GM21447 (cell line): ENCODE measurements at regions not wholly inside any gene's neighbourhood (a gene's known extent, or its start where the extent isn't known, plus 50 kb on each side); places are given as distances from the start of the nearest gene placed in this dataset.
A peak's percentile ranks its signal among the peaks of the same experiment; 100 is the strongest.
"Not testable (repeated sequence)": the region's sequence is repeated elsewhere in the genome, so short reads cannot be mapped to it uniquely, and the experiment has no call there.

ENCODE experiments used
- ATAC-seq: cut with Tn5 transposase; IDR thresholded peaks from one replicate; pipeline ENCODE4 v1.9.1; 2021; ENCODE audit not compliant: unreplicated experiment

DNA sequence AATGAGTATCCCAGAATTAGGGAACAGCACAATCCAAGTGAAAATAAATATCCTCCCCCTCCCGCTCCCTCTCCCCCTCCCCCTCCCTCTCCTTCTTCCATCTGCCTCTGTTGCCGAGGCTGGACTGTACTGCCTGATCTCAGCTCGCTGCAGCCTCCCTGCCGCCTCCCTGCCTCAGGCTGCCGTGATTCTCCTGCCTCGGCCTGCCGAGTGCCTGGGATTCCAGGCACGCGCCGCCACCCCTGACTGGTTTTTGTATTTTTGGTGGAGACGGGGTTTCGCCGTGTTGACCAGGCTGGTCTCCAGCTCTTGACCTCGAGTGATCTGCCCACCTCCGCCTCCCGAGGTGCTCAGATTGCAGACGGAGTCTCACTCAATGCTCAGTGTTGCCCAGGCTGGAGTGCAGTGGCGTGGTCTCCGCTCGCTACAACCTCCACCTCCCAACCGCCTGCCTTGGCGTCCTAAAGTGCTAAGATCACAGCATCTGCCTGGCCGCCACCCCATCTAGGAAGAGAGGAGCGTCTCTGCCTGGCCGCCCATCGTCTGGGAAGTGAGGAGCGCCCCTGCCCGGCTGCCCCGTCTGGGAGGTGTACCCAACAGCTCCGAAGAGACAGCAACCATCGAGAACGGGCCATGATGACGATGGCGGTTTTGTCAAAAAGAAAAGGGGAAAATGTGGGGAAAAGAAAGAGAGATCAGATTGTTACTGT is 178.9 kb upstream of the IPO5 start:
- not testable (repeated sequence) for ATAC-seq

DNA sequence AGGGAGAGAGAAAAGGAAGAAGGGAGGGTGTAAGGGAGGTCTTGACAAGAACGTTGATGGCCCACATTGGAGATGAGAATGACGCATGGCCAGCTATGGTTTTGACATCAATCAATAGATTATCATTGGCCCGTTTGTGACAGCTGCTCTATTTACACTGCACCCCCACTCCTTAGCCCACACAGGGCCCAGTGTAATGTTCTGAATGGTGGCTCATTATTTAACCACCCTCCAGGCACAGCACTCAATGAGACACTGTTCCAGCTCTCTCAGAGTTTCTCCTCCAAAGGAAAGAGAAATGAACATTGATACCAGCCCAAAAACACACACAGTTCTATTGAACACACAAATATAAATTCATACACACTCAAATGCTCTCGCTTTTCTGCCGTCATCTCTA is 173.0 kb upstream of the IPO5 start:
- ATAC-seq, result no peak

DNA sequence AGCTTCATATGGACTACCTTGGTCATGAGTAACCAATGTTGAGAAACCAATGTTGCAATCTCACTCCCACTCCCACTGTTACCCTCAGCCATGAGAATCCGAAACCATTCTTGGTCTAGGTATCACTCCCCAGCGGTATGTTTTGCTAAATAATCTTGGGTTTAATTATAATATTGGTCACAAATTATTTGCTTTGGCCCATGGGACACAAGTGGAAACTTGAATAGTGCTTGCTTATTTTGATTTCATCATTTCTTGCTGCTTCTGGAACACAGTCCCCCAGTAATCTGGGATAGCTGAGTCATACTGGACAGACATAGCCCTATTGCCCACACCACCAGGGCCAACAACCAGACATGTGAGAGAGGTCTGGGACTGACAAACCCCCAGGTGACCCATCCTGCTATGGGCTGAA is 171.6 kb upstream of the IPO5 start:
- no peak for ATAC-seq

DNA sequence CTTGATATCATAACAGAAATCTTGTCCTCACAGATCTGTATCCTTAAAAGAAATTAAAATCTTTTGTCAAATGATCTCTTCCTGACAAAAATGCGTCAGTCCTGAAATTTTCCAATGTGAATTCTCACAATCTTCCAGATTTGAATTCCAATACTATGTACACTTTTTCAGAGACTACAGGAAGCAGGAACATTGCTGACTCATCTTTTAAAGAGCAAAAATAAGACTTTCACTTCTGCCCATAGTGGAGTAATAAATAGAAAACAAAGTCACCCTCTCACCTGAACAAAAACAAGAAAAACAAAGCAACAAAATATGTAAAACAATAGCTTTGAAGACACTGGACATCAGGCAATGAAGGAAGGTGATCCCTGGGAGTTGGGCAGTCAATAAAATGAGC is 167.0 kb upstream of the IPO5 start:
- no peak for ATAC-seq

DNA sequence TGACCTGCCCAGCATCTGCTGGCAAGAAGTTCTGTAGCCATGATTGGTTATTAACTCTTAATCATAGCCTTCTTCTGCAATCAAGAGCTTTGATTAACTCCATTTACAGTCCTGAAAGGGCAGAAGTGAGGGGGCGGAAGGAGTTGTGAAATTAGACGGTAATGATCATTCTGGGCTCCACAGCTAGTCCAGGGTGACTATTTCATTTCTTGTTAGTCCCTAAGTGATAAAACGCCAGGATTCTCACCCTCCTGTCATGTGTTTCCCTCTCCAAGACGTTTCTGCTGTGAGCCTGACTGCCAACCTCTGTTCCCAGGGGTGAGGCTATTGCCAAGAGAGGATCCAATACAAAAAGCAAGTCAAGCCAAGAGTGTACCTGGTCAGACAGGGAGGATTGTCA is 155.9 kb upstream of the IPO5 start:
- no peak for ATAC-seq

DNA sequence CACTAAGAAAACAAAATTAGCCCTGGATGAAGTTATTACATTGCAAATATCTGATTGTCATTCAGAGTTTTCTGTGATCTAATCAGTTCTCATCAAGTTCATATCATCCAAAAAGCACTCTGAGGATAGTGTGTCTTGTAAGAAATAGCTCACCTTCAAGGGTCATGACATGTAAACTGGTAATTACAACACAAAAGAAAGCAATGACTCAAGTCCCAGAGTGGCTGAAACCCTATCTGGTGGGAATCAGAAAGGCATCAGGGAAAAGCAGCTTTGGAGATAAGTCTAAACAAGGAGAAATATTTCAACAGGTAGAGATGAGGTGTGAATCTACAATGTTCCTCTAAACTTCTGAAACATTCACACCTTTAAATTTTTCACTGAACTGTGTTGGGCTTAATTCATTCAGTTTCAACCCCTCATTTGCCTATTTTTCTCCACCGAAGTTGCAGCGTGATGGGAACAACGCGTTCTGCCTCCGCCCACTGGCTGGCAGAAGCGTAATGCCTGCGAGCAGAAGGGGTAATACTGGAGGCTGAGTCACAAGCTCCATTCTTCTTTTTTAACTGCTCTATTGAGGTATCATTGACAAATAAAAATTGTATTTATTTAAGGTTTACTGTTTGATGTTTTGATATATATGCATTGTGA is 155.2 kb upstream of the IPO5 start:
- no peak for ATAC-seq

DNA sequence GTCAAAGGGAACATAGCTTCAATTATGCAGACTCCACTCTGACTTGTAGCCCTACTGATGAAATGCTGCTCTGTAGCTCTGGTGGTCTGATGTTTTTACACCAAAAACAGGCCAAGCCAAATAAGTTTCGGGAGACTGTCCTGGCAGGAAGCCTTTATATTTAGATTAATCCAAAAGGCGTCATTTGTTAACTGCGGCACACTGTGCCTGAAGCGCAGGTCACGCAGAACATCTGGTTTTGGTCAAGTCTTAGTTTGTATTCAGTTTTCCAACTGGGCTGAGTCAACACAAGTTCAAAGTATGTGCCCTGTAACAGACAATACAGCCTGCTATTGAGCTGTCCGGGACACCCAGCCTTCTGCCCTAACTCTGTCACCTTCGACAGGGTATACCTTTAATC is 154.6 kb upstream of the IPO5 start:
- no peak for ATAC-seq

DNA sequence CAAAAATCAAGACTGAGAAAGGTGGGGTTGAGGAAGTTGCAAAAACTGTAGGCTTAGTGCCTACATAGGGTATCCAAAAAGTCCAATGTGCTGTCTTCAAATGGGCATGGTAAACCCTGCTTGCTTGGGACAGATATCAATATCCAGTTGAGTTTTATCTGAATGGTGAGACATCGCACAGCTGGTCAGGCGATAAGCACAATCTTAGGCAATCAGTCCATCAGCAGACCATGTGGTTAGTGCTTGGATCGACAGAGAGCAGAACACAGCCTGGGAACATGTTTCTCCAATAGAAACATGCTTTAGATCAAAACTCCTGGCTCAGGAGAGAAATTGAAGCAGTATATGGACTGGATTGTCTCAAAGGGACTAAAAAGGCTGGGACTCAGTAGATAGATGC is 151.3 kb upstream of the IPO5 start:
- no peak for ATAC-seq

DNA sequence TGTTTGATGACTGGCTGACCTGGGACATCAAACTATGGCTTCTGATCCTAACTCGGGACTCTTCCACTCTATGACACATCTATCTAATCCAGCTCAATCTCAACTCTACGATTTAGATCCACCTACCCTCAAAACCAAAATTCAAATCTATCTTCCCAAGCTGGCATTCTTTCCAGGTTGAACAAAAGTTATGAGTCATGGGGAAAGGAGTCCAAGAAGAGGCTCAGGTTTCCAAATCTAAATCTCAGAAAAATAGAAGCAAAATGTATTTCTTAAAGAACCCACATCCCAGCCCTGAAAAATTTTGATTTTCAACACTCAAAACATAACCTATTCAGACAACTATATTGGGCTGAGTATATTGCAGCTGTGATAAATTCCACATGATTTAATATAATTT is 143.9 kb upstream of the IPO5 start:
- ATAC-seq, result no peak

DNA sequence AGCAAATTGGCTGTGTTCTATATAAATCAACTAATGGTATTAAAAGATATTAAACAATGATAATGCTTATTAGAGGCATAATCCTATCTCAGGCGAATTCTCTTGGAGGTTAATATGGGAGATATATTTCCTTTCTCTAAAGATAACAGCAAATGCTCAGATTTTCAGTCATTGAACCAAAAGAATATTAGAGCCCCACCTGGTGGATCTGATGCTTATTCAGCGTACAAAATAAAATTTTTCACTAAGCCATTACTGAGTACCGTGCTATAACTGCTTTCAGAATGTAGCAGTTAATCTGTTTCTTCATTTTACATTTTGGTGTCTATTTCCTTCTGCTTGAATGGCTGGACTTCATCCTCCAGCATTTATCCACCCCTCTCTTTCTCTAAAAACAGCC is 143.3 kb upstream of the IPO5 start:
- ATAC-seq, result no peak

DNA sequence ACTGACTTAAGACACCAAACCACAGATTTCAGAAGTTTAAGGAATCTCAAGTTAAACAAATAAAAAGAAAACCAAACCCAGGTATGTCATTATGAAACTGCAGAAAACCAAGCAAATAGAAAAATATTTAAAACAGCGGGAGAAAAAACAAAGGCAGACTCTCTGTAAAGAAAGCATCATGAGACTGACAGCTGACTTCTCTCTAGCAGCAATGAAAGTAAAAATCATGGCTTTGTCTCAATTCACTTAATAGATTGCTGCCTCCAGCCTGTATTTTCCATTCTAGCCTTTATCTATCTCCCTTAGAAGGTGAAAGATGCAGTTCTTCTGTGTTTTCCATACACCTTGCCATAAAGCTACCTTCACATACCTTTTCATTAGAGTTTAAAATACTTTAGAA is 131.1 kb upstream of the IPO5 start:
- ATAC-seq, result no peak

DNA sequence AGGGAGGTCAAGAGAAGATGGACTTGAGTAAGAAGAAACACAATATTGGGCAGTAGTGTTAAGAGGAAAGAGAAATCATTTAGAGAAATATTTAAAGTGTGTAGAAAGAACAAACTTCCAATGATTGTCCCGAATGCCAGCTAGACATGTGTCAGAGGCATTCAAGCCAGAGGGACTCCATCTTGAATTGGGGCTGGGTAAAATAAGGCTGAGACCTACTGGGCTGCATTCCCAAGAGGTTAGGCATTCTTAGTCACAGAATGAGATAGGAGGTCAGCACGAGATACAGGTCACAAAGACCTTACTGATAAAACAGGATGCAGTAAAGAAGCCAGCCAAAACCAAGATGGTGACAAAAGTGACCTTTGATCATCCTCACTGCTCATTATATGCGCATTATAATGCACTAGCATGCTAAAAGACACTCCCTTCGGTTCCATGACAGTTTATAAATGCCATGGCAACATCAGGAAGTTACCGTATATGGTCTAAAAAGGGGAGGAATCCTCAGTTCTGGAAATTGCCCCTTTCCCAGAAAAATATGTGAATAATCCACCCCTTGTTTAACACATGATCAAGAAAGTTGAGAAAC is 127.0 kb upstream of the IPO5 start:
- no peak for ATAC-seq

DNA sequence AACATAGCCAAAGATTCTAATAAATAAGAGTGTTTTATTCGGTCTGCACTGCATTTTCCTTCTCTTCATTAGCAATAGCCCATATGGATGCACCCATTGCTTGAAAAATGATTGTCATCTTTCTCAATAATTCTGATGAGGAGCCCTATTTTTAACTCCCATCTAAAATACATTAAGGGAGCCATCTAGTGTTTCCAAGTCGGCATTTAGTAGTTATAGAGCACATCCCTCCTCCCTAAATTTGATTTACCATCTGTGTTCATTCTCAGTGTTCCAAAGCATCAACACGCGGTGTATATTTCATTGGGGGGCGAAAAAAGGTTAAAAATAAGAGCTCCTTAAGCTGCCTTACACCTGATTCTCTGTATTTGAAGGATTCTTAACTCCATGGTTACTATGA is 119.2 kb upstream of the IPO5 start:
- no peak for ATAC-seq

DNA sequence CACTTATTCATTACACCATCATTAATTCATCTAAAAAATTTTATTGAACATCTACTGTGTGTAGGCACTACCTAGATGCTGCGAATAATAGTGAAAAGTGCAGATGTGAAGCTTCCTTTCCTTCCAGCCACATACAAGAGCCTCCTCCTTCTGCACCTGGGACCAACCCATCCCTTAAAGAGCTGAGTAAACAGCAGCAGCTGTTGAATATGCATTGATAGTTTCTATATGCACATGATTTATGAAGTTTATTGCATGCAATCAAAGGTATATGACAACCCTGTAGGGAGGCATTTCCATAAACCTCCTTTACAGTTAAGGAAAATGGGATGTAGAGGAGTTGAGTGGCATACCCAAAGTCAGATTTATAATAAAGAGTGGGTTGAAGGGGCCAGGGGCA is 110.3 kb upstream of the IPO5 start:
- ATAC-seq, result no peak

DNA sequence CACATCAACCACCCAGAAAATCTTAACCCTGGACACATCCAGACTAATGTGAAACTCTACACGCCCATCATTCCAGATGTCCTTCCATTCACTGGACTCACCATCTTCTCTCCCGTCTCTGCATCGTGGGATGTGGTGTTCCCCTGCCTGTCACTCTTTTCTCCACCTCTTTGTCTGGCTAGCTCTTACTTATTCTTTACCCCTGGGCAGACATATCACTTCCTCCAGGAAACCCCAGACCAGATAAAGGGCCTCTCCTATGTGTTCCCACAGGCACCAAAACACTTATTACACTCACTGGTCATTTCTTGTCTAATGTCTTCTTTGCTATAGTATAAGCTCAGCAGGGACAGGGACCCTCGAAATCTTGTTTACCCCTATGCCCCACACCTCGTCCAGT is 109.3 kb upstream of the IPO5 start:
- no peak for ATAC-seq

DNA sequence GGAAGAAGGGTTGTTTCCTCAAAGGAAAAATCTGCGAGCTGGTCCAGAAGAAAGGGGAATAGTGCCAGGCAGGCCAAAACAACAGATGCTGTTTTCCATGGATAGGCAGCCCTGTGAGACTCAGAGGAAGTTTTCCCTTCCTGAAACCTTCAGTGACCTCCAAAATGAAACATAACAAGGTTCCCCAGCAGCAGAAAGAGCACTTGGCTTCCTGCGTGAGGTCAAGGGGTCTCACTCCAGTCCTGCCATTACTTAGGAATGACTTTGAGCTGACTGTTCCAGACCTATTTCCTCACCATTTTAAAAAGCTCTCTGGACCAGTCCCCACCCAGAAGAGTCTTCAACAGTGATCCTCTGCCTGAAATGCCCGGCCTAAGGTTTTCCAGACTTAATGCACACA is 104.6 kb upstream of the IPO5 start:
- no peak for ATAC-seq

DNA sequence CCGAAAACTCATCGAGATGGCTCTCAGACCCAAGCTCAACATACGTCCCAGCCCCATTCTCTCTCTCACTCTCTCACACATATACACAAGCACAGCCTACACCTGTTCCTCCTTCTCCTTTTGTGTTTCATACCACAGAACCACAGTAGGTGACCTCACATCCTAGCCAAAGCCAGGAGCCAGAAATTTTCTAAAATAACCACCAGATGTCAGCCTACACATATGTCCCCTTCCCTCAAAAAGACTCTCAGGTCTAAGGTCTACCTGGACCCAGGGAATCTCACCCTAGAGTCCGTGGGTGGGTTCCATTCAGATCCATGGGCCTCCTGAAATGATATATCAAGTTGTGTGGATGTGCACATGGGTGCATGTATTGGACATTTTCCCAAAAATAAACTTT is 104.2 kb upstream of the IPO5 start:
- ATAC-seq, result peak; percentile 97

DNA sequence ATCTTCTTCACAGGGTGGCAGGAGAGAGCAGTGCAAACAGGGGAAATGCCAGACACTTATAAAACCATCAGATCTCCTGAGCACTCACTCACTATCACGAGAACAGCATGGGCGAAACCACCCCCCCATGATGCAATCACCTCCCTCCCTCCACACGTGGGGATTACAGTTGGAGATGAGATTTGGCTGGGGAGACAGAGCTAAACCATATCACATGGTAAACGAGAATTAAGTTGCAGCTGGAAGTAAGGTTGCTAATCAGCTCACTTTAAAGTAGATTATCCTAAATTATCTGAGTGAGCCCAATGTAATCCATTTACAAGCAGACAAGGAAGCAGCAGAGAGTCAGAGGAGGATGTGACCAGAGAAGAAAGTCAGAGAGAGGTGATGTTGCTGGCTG is 102.2 kb upstream of the IPO5 start:
- ATAC-seq, result no peak

DNA sequence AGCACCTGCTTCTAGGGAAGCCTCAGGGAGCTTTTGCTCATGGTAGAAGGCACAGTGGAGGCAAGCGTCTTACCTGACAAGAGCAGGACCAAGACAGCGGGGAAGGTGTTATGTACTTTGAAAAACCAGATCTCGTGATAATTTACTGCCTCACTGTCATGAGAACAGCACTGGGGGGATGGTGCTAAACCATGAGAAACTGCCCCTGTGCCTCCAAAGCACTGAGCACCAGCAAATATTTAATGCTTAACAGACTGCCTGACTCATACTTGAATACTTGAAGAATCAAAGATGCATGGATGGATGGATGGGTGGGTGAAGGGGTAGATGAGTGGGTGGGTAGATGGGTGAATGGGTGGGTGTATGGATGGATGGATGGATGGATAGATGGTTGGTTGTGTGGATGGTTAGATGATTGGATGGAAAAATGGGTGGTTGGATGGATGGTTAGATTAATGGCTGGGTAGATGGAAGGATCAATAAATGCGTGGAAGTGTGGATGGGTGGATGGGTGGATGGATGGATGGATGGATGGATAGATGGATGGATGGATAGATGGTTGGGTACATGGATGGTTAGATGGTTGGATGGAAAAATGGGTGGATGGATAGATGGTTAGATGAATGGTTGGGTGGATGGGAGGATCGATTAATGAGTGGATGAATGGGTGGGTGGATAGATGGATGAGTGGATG is 101.1 kb upstream of the IPO5 start:
- no peak for ATAC-seq

DNA sequence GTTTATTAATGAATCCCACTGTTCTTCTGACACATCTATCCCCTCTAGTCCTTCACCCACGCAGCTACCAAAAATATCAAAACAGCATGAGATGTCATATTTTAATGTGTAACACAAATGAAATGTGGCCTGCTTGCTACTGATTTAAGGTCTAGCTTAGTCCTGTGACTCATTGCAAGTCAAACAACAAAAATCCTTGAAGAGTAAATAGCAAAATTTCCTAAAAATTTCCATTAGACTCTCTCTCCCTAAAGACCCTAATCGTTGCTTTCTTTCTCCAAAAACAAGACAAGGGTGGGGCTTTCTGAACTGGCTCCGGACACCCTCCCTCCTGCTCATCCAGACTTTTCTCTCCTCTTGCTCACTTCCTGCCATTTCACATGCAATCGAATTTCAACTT is 99.9 kb upstream of the IPO5 start:
- ATAC-seq, result no peak

DNA sequence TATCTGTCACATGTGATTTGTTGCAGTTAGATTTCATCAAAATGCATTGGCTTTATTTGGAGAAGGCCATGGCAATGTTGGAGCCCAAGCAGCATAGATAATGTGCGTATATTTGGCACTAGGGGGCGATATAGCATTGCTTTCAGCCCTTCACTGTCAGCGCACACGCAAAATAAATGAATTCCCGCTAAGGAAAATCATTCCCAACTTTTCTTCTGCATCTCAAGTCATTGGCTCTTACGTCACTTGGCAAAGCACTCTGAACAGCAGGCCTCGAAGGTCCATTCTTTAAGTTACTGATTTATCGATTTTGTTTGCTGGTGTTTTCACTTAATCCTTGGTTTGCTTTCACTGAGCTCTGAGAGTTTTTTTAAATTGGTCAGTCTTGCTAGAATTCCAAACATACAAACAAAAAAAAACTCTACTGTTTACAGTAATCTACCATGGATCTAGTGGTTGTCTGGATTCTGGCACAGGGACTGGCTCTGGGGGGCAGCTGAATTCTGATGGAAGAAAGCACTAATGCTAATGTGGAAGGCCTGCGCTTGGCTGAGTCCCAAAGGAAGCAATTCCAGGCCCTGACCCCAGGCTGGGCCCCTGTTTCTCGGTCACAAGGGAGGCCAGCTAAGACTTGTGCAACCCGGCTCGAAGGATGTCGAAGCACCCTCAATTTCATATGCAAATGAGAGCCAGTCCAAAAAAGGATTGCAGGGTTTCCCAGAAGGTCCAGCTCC is 97.7 kb upstream of the IPO5 start:
- ATAC-seq, result no peak
